WI38 (cell line): ENCODE measurements at regions not wholly inside any gene's neighbourhood (a gene's known extent, or its start where the extent isn't known, plus 50 kb on each side); places are given as distances from the start of the nearest gene placed in this dataset.

Experiments used
- H3K4me3 ChIP-seq: 2 replicates; pipeline ENCODE4 v1.5.1; 2011; ENCODE audit warnings: low read depth, mild to moderate bottlenecking, control low read depth, low read length
- TF ChIP-seq, protein P1 (sequence below): IDR thresholded peaks from 2 replicates; pipeline ENCODE4 v1.5.1; 2012; ENCODE audit warnings: low read depth, mild to moderate bottlenecking, control low read depth, low read length

GRCh38 chr21:27196651-27197050 is 229.8 kb upstream of the ADAMTS5 start:
- TF ChIP-seq, protein P1, sequence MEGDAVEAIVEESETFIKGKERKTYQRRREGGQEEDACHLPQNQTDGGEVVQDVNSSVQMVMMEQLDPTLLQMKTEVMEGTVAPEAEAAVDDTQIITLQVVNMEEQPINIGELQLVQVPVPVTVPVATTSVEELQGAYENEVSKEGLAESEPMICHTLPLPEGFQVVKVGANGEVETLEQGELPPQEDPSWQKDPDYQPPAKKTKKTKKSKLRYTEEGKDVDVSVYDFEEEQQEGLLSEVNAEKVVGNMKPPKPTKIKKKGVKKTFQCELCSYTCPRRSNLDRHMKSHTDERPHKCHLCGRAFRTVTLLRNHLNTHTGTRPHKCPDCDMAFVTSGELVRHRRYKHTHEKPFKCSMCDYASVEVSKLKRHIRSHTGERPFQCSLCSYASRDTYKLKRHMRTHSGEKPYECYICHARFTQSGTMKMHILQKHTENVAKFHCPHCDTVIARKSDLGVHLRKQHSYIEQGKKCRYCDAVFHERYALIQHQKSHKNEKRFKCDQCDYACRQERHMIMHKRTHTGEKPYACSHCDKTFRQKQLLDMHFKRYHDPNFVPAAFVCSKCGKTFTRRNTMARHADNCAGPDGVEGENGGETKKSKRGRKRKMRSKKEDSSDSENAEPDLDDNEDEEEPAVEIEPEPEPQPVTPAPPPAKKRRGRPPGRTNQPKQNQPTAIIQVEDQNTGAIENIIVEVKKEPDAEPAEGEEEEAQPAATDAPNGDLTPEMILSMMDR: no peak
- no peak overlapping the region for H3K4me3 ChIP-seq

GRCh38 chr21:27192281-27192949 is 225.5 kb upstream of the ADAMTS5 start:
- TF ChIP-seq, protein P1: no peak
- H3K4me3 ChIP-seq: no peak overlapping the region

DNA sequence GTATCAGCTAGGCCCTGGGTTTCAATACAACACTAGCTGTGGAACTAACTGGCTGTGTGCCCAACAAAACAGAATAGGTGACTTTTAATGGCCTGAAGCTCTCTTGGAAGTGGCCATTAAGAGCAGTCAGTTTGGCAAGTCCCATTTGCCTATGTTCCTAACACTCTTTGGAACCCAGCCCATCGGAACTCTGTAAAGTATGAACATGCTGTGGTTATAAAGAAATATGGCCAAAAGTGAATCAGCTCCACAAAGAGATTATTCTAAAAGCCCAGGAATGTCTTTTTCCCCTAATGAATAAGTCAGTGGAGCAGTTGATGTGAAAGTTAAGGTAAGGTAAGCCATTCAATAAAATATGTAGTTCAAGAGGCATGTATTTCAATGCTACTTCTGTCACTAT is 223.7 kb upstream of the ADAMTS5 start:
- H3K4me3 ChIP-seq: no peak overlapping the region
- TF ChIP-seq, protein P1: no peak

GRCh38 chr21:27189870-27190269 is 223.0 kb upstream of the ADAMTS5 start:
- TF ChIP-seq, protein P1: no peak
- no peak overlapping the region for H3K4me3 ChIP-seq

GRCh38 chr21:27173053-27173452 is 206.2 kb upstream of the ADAMTS5 start:
- H3K4me3 ChIP-seq: no peak overlapping the region
- TF ChIP-seq, protein P1: no peak

DNA sequence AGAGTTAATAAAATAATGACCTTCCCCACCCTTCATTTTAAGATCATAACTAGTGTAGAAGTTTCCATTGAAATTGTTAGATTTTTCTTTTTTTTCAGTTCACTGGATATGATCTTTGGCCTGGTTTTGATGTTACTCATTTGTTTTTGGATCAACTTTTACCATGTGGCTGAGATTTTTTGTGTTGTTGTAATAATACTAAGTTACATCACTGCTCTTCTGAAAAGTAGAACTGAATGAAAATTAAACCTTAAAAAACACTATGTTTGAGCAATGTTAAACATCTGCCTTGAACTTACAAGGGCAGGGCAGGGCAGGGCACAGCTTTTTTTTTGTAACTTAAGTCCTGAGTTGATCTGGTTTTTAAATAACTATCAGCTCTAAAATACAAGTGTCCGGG is 204.8 kb upstream of the ADAMTS5 start:
- no peak overlapping the region for H3K4me3 ChIP-seq
- TF ChIP-seq, protein P1: no peak

- TF ChIP-seq, protein P1: no peak
- H3K4me3 ChIP-seq: no peak overlapping the region
These were observed 201.2 kb upstream of the ADAMTS5 start for GRCh38 chr21:27168084-27168483.
